Stimulated activated CD8-positive, alpha-beta memory T cell treated with anti-CD3 and anti-CD28 coated beads, Interleukin-4, amount 100 ng/mL, for 1 hour (primary cell): ENCODE measurements at regions not wholly inside any gene's neighbourhood (a gene's known extent, or its start where the extent isn't known, plus 50 kb on each side); places are given as distances from the start of the nearest gene placed in this dataset.

Source experiments
- DNase-seq, 2 donors: peaks; one replicate each; pipeline ENCODE4 v3.0.0-alpha.2; 2020; ENCODE audit warnings: low read depth in 2 of 2, low spot score in 1 of 2

GRCh38 chr10:94085766-94086437, 92.2 kb downstream of the PLCE1 start:
- no peak for DNase-seq

GRCh38 chr10:94088926-94089381, 95.2 kb downstream of the PLCE1 start:
- no peak for DNase-seq

GRCh38 chr10:94091649-94092048, 97.9 kb downstream of the PLCE1 start:
- DNase-seq, result no peak

- no peak for DNase-seq
Observed at GRCh38 chr10:94092848-94093247, 99.1 kb downstream of the PLCE1 start.

GRCh38 chr10:94093286-94093905, 99.7 kb downstream of the PLCE1 start:
- no peak for DNase-seq

- DNase-seq, result no peak
Observed at GRCh38 chr10:94094540-94094939, 100.8 kb downstream of the PLCE1 start.

- no peak for DNase-seq
Observed at GRCh38 chr10:94097656-94098055, 103.9 kb downstream of the PLCE1 start.

- DNase-seq, result no peak
Observed at GRCh38 chr10:94098896-94099295, 105.2 kb downstream of the PLCE1 start.

- no peak for DNase-seq
Observed at GRCh38 chr10:94101894-94102293, 108.2 kb downstream of the PLCE1 start.

GRCh38 chr10:94102436-94102835, 108.7 kb downstream of the PLCE1 start:
- DNase-seq, result no peak

- no peak for DNase-seq
Observed at GRCh38 chr10:94103192-94103591, 109.5 kb downstream of the PLCE1 start.

- DNase-seq, result no peak
Observed at GRCh38 chr10:94103801-94104221, 110.1 kb downstream of the PLCE1 start.

GRCh38 chr10:94104316-94105000, 110.7 kb downstream of the PLCE1 start:
- no peak for DNase-seq

GRCh38 chr10:94105226-94105625, 111.5 kb downstream of the PLCE1 start:
- no peak for DNase-seq

GRCh38 chr10:94107191-94107590, 113.5 kb downstream of the PLCE1 start:
- no peak for DNase-seq

GRCh38 chr10:94108200-94108599, 114.5 kb downstream of the PLCE1 start:
- no peak for DNase-seq

- DNase-seq, result no peak
Observed at GRCh38 chr10:94111367-94111766, 117.6 kb downstream of the PLCE1 start.

- DNase-seq, result no peak
Observed at GRCh38 chr10:94112321-94112720, 118.6 kb downstream of the PLCE1 start.

- no peak for DNase-seq
Observed at GRCh38 chr10:94115725-94116124, 122.0 kb downstream of the PLCE1 start.

GRCh38 chr10:94116848-94117247, 123.1 kb downstream of the PLCE1 start:
- DNase-seq, result no peak

GRCh38 chr10:94122211-94122610, 128.5 kb downstream of the PLCE1 start:
- DNase-seq, result no peak

GRCh38 chr10:94123258-94123995, 129.7 kb downstream of the PLCE1 start:
- DNase-seq, result no peak
